ENCODE measurements at regions not wholly inside any gene's neighbourhood (a gene's known extent, or its start where the extent isn't known, plus 50 kb on each side); places are given as distances from the start of the nearest gene placed in this dataset.

GRCh38 chr4:24026596-24026995, 136.7 kb upstream of the PPARGC1A start:
- Histone ChIP-seq H3K9me3 (replicated peaks in 1 of 3) (no peaks in the 10 kb centered on the region), H3K36me3 (replicated peaks in 1 of 2) (no peaks in the 10 kb centered on the region), H3K27me3 (no peaks in the 10 kb centered on the region), H3K4me3 (no peak overlapping the region), H3K4me1 (replicated peaks in 1 of 2) (no peaks in the 10 kb centered on the region), H3K27ac (no peak overlapping the region)
- DNase-seq: no peak
- 85 to 93% (median 88%) methylated on average over 4 of the region's 4 CpGs for WGBS, 4 donors
- TF ChIP-seq POLR2A (IDR thresholded peaks at IDR 0.05) (no peak), CTCF (IDR thresholded peaks at IDR 0.05) (no peak)
- intact Hi-C loops (cut with DNase I): no loop called here

GRCh38 chr4:24024605-24025004, 134.8 kb upstream of the PPARGC1A start:
- DNase-seq: no peak
- H3K27ac ChIP-seq: no peak overlapping the region
- intact Hi-C loops (cut with DNase I): no loop called here

GRCh38 chr4:24024157-24024556, 134.3 kb upstream of the PPARGC1A start:
- no peaks in the 10 kb centered on the region for H3K4me1 ChIP-seq (replicated peaks in 1 of 2)
- TF ChIP-seq CTCF (IDR thresholded peaks at IDR 0.05) (no peak), POLR2A (IDR thresholded peaks at IDR 0.05) (no peak)
- no peaks in the 10 kb centered on the region for H3K9me3 ChIP-seq (replicated peaks in 1 of 3)
- H3K36me3 ChIP-seq (replicated peaks in 1 of 2): no peaks in the 10 kb centered on the region
- WGBS, 4 donors: 61 to 75% (median 68%) methylated on average over 4 of the region's 4 CpGs
- H3K4me3 ChIP-seq: no peak overlapping the region
- DNase-seq: no peak
- H3K27me3 ChIP-seq: peaks cover 4% of the 10 kb centered on the region
- intact Hi-C loops (cut with DNase I): no loop called here
- H3K27ac ChIP-seq: no peak overlapping the region

More at GRCh38 chr4:24024605-24025004, 134.8 kb upstream of the PPARGC1A start:
- peaks cover 4% of the 10 kb centered on the region for H3K27me3 ChIP-seq
- 73 to 83% (median 78%) methylated on average over 4 of the region's 4 CpGs for WGBS, 4 donors
- no peak for TF ChIP-seq POLR2A (IDR thresholded peaks at IDR 0.05)
- no peaks in the 10 kb centered on the region for H3K36me3 ChIP-seq (replicated peaks in 1 of 2)
- H3K9me3 ChIP-seq (replicated peaks in 1 of 3): no peaks in the 10 kb centered on the region
- H3K4me3 ChIP-seq: no peak overlapping the region
- H3K4me1 ChIP-seq (replicated peaks in 1 of 2): no peaks in the 10 kb centered on the region

- Histone ChIP-seq H3K4me1 (replicated peaks in 1 of 2) (no peaks in the 10 kb centered on the region), H3K4me3 (no peak overlapping the region), H3K36me3 (replicated peaks in 1 of 2) (no peaks in the 10 kb centered on the region), H3K9me3 (replicated peaks in 1 of 3) (no peaks in the 10 kb centered on the region), H3K27ac (no peak overlapping the region), H3K27me3 (peaks cover 1% of the 10 kb centered on the region)
- TF ChIP-seq POLR2A (IDR thresholded peaks at IDR 0.05) (no peak), CTCF (IDR thresholded peaks at IDR 0.05) (no peak)
- 80 to 88% (median 84%) methylated on average over 1 of the region's 1 CpG for WGBS, 4 donors
- intact Hi-C loops (cut with DNase I): no loop called here
- DNase-seq: no peak
Observed at GRCh38 chr4:24015782-24016181, 125.9 kb upstream of the PPARGC1A start.

GRCh38 chr4:24013668-24014422, 124.0 kb upstream of the PPARGC1A start:
- WGBS, 4 donors: 66 to 73% (median 69%) methylated on average over 8 of the region's 8 CpGs

More at GRCh38 chr4:24013668-24014422, 124.0 kb upstream of the PPARGC1A start:
- DNase-seq: no peak
- no peak for TF ChIP-seq CTCF (IDR thresholded peaks at IDR 0.05)
- TF ChIP-seq POLR2A (IDR thresholded peaks at IDR 0.05): no peak
- no peaks in the 10 kb centered on the region for H3K4me1 ChIP-seq (replicated peaks in 1 of 2)
- H3K27me3 ChIP-seq: no peaks in the 10 kb centered on the region
- intact Hi-C loops (cut with DNase I): no loop called here
- no peaks in the 10 kb centered on the region for H3K36me3 ChIP-seq (replicated peaks in 1 of 2)
- no peak overlapping the region for H3K4me3 ChIP-seq
- H3K27ac ChIP-seq: no peak overlapping the region
- no peaks in the 10 kb centered on the region for H3K9me3 ChIP-seq (replicated peaks in 1 of 3)
